SK-N-SH treated with all-trans-retinoic acid at 6 μM for 48 hours (cell line): ENCODE measurements at regions not wholly inside any gene's neighbourhood (a gene's known extent, or its start where the extent isn't known, plus 50 kb on each side); places are given as distances from the start of the nearest gene placed in this dataset.

Source experiments
- GLIS3 ChIP-seq: fragments of 250-450 bp; sonication (Bioruptor Pico); IDR thresholded peaks from 2 replicates; pipeline ENCODE4 v1.5.0; 2020; ENCODE audit warnings: mild to moderate bottlenecking, moderate library complexity
- PATZ1 ChIP-seq: fragments of 250-450 bp; sonication (Bioruptor Pico); IDR thresholded peaks from 2 replicates; pipeline ENCODE4 v1.8.0; 2020; ENCODE audit warnings: mild to moderate bottlenecking, moderate library complexity, borderline replicate concordance
- POU6F1 ChIP-seq: fragments of 250-450 bp; sonication (Bioruptor Pico); IDR thresholded peaks from 2 replicates; pipeline ENCODE4 v1.8.0; 2021; ENCODE audit warnings: low read depth, mild to moderate bottlenecking, moderate library complexity, borderline replicate concordance
- PPARA ChIP-seq: fragments of 250-450 bp; sonication (Bioruptor Pico); IDR thresholded peaks from 2 replicates; pipeline ENCODE4 v1.5.0; 2020; ENCODE audit warnings: mild to moderate bottlenecking, borderline replicate concordance
- TCF4 ChIP-seq: fragments of 250-450 bp; sonication (Bioruptor Pico); IDR thresholded peaks from 2 replicates; pipeline ENCODE4 v1.8.0; 2021; ENCODE audit warnings: mild to moderate bottlenecking, moderate library complexity, borderline replicate concordance
- ZC3H10 ChIP-seq: fragments of 250-450 bp; sonication (Bioruptor Pico); IDR thresholded peaks from 2 replicates; pipeline ENCODE4 v1.5.1; 2021; ENCODE audit warnings: mild to moderate bottlenecking, moderate library complexity
- ZFP3 ChIP-seq: fragments of 250-450 bp; sonication (Bioruptor Pico); IDR thresholded peaks from 2 replicates; pipeline ENCODE4 v1.5.0; 2020; ENCODE audit warnings: mild to moderate bottlenecking, moderate library complexity
- TF ChIP-seq, protein P1 (sequence below): fragments of 250-450 bp; sonication (Bioruptor Pico); IDR thresholded peaks from 2 replicates; pipeline ENCODE4 v1.5.1; 2021; ENCODE audit warnings: mild to moderate bottlenecking, moderate library complexity

- TF ChIP-seq PATZ1 (CRISPR knock-in tag) (no peak), ZC3H10 (CRISPR knock-in tag) (no peak), ZFP3 (CRISPR knock-in tag) (no peak), POU6F1 (CRISPR knock-in tag) (no peak), GLIS3 (no peak), PPARA (CRISPR knock-in tag) (no peak), TCF4 (no peak)
- TF ChIP-seq, protein P1, sequence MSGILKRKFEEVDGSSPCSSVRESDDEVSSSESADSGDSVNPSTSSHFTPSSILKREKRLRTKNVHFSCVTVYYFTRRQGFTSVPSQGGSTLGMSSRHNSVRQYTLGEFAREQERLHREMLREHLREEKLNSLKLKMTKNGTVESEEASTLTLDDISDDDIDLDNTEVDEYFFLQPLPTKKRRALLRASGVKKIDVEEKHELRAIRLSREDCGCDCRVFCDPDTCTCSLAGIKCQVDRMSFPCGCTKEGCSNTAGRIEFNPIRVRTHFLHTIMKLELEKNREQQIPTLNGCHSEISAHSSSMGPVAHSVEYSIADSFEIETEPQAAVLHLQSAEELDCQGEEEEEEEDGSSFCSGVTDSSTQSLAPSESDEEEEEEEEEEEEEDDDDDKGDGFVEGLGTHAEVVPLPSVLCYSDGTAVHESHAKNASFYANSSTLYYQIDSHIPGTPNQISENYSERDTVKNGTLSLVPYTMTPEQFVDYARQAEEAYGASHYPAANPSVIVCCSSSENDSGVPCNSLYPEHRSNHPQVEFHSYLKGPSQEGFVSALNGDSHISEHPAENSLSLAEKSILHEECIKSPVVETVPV (CRISPR knock-in tag) = no peak
Measured at GRCh38 chr2:219976871-219977270, 349.4 kb downstream of the SLC4A3 start.
